IPS-18a (cell line): ENCODE measurements at regions not wholly inside any gene's neighbourhood (a gene's known extent, or its start where the extent isn't known, plus 50 kb on each side); places are given as distances from the start of the nearest gene placed in this dataset.

ENCODE experiments used
- H3K27ac ChIP-seq: one replicate; pipeline ENCODE4 v1.5.1; 2013; ENCODE audit warnings: low read length
- H3K27me3 ChIP-seq: one replicate; pipeline ENCODE4 v1.6.1; 2013; ENCODE audit warnings: mild to moderate bottlenecking, low read length; ENCODE audit not compliant: control insufficient read depth, insufficient read depth
- H3K36me3 ChIP-seq: one replicate; pipeline ENCODE4 v1.6.1; 2013; ENCODE audit warnings: low read depth, low read length; ENCODE audit not compliant: control insufficient read depth
- H3K4me1 ChIP-seq: one replicate; pipeline ENCODE4 v1.6.1; 2013; ENCODE audit warnings: low read depth, low read length; ENCODE audit not compliant: control insufficient read depth
- H3K4me3 ChIP-seq: one replicate; pipeline ENCODE4 v1.5.1; 2013; ENCODE audit warnings: low read length
- H3K9ac ChIP-seq: one replicate; pipeline ENCODE4 v1.6.1; 2013; ENCODE audit warnings: mild to moderate bottlenecking, low read length, moderate library complexity
- H3K9me3 ChIP-seq: one replicate; pipeline ENCODE4 v1.6.1; 2013; ENCODE audit warnings: low read depth, low read length; ENCODE audit not compliant: control insufficient read depth

DNA sequence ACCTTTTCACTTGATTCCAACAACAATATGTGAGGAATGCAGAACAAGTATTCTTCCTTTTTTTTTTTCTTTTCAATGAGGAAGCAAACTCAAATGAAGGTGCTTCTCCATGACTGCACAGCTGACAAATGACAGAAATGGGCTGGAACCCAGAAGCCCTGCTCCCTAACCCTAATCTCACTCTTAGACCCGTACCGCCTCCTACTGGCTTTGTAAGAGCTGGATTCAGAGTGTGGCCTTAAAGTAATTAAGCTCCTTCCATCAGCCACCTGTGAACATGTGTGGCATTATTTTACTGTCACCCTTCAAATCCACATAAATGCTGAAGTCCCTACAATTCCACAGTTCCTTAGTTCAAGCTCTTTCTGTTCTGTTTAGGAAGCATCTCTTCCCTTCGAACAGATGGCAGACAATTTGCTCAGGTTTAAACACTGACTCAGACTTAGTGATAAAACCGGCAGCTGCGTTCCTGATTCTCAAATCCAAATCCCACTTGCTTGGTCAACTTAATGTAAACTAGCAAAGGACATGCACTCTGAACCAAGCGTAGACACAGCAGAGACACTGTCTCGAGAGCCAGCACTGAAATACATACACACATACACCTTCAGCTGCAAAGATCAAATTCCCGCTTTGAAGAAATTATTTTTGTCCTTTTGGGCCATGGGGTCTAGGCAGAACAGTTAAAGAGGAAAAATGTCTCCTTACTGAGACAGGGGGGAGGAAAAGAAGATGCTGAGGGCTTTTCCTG, 316.7 kb upstream of the TLE4 start:
- no peak overlapping the region for H3K4me3 ChIP-seq
- H3K4me1 ChIP-seq = peaks cover 10% of the 10 kb centered on the region
- no peaks in the 10 kb centered on the region for H3K9me3 ChIP-seq
- no peak overlapping the region for H3K27ac ChIP-seq
- no peaks in the 10 kb centered on the region for H3K27me3 ChIP-seq
- H3K36me3 ChIP-seq = no peaks in the 10 kb centered on the region
- H3K9ac ChIP-seq = no peak overlapping the region

DNA sequence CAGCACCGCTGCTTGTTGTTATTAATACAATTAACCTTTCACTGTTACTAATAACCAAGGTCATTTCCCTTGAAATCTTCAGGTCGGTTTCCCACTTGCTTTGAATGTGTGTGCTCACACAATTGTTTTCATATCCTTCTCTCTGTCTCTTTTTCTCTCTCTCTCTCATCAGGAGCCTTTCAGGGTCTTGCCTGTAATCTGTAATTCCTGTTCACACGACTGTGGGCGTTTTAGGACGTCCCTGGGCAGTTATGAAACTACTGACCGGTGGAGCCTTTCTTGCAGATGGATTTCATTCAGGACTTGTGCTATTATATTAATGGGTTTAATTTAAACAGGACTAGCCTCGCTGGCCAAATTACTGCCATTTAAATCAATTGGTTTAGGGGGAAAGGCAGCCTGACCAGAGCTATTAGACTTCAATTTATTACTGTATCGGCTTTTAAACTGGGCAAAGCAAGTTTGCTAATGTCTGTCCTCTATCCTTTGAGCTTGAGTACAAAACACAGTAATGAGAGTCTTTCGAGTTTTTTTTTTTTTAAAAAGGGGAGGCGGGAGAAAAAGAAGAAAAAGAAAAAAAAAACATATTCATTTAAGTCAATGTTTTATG, 316.0 kb upstream of the TLE4 start:
- H3K4me1 ChIP-seq = peaks cover 10% of the 10 kb centered on the region
- H3K27ac ChIP-seq = no peak overlapping the region
- H3K36me3 ChIP-seq = no peaks in the 10 kb centered on the region
- no peak overlapping the region for H3K9ac ChIP-seq
- H3K27me3 ChIP-seq = no peaks in the 10 kb centered on the region
- no peak overlapping the region for H3K4me3 ChIP-seq
- H3K9me3 ChIP-seq = no peaks in the 10 kb centered on the region

DNA sequence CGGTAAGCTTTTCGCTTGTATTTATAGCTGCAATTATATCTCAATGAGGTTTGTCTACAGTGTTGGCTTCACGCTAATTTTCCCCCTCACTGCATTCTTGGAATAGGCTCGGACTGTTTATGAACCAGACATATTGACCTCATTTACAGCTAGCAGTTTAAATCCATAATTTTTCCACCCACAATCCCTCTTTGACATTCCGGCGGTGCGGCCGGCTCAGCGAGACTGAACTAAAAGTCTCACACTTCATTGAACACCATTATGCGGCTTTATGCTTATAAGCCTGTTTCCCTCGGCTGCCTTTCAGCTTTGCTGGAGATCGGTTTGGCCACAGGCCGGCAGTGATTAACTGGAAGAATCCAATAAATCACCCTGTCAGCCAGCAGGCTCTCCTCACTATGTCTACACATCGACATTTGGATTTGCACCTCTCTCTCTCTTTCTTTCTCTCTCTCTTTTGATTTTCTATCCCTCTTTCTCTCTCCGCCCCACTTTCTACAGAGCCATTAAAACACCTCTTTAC, 315.0 kb upstream of the TLE4 start:
- H3K4me1 ChIP-seq = peaks cover 10% of the 10 kb centered on the region
- H3K27me3 ChIP-seq = no peaks in the 10 kb centered on the region
- no peaks in the 10 kb centered on the region for H3K9me3 ChIP-seq
- no peak overlapping the region for H3K27ac ChIP-seq
- H3K36me3 ChIP-seq = no peaks in the 10 kb centered on the region
- H3K4me3 ChIP-seq = no peak overlapping the region
- H3K9ac ChIP-seq = no peak overlapping the region

DNA sequence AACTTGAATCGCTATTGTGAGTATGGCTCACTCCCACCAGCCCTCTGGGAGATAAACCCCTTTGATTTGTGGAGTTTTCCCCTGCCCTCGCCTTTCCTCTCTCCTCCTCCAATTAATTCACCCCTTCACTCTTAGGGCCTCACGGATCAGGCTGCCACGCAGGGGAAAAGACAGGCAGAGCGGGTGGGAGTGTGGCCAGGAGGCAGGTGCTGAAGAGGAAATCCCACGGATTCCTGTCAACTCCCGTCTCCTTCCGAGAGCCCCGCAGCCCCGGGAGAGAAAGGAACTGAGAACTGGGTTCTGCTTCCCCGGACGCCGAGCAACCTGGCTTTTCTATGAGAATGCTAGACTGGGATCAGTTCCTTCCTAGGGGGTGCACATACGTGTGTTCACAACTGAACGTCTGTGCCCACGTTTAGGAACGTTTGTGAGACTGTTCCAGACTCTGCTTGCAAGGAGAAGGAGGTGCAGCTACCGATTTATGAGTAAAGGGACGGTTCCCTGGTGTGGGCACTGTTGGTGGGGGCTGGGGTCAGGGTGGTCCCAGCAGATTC, 314.5 kb upstream of the TLE4 start:
- Histone ChIP-seq H3K27me3 (no peaks in the 10 kb centered on the region), H3K4me1 (peaks cover 10% of the 10 kb centered on the region), H3K27ac (no peak overlapping the region), H3K9ac (no peak overlapping the region), H3K9me3 (no peaks in the 10 kb centered on the region), H3K36me3 (no peaks in the 10 kb centered on the region), H3K4me3 (no peak overlapping the region)

DNA sequence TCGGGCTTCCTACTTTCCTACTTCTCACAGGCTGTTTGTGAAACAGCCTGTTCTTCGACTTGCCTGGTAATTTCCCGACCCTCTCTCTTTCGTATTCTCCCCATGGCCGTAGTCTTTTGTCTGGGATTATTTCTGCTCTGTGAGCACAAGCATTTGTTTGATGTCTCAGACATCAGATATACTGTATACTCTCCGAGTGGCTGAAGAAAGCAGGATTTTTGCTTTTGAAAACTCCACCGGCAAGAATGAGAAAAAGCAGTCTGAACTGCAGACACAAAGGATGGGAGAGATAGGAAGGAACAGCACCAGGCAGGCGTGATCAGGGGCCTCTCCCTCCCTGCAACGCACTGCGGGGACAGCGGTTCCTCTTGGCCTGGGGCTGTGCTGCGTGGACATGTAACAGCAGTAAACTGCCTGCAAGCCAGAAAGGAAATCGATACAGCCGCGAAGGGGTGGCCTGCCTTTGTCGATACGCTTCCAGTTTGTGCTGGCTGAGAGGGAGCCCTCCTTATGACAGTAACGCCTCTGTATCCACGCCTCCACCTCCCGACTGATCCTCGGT, 313.9 kb upstream of the TLE4 start:
- Histone ChIP-seq H3K27me3 (no peaks in the 10 kb centered on the region), H3K9me3 (no peaks in the 10 kb centered on the region), H3K36me3 (no peaks in the 10 kb centered on the region), H3K9ac (no peak overlapping the region), H3K27ac (no peak overlapping the region), H3K4me3 (no peak overlapping the region), H3K4me1 (peaks cover 10% of the 10 kb centered on the region)

DNA sequence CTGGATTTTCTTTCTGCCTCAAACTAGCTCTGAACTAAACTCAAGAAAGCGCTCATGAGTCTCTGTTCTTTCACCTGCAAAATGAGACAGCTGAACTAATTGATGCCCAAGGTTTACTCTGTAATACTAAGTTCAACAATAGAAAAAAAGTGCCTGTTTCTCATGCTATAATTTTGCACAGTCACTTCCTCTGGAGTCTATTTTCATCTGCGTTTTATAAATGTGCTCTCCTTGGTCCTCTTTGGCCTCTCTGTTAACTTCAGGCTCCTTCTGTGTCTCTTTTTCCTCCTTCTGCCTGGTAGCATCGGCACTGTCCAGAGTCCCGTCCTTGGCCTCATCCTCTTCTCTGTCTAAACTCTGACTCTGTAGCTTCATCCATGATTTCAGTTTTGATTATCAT, 311.9 kb upstream of the TLE4 start:
- Histone ChIP-seq H3K9me3 (no peaks in the 10 kb centered on the region), H3K9ac (no peak overlapping the region), H3K4me1 (peaks cover 10% of the 10 kb centered on the region), H3K27ac (no peak overlapping the region), H3K4me3 (no peak overlapping the region), H3K36me3 (no peaks in the 10 kb centered on the region), H3K27me3 (no peaks in the 10 kb centered on the region)

DNA sequence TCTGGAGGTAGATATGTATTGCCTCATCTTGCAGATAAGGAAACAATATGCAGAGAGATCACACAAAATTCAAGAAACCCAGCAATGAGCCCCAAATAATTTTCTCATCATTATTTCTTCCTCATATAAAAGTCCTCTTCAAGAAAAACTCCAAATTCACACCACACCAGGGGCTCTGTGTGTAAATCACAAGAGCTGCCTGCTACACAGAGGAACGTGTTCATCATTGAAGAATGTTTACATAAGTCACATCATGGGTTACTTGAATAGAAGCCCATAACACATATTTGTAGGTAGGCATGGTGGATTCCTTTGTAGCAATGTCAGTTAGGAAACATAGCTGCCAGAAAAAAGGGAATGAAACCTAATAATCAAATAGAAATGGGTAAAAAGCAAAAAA, 308.1 kb upstream of the TLE4 start:
- H3K27ac ChIP-seq = no peak overlapping the region
- H3K4me3 ChIP-seq = no peak overlapping the region
- H3K4me1 ChIP-seq = no peaks in the 10 kb centered on the region
- H3K9me3 ChIP-seq = no peaks in the 10 kb centered on the region
- H3K36me3 ChIP-seq = no peaks in the 10 kb centered on the region
- no peak overlapping the region for H3K9ac ChIP-seq
- no peaks in the 10 kb centered on the region for H3K27me3 ChIP-seq

DNA sequence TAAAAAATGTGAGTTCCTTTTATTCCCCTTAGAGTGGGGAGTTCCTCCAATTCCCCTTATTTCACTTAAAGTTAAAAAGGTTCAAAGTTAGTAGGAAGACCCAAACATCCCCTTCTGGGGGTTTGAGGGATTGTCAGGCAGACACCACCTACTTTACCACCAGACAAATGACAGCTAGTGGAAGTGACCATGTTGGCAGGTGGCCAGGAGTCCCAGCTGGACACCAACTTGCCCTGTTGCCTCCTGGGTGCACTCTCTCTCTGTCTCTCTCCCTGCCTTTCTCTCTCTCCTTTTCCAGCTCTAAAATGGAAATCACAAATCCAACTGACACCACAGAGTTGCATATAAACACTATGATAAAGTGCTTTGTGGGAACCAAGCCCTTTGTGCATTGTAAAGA, 307.7 kb upstream of the TLE4 start:
- H3K9me3 ChIP-seq = no peaks in the 10 kb centered on the region
- H3K4me1 ChIP-seq = no peaks in the 10 kb centered on the region
- H3K27me3 ChIP-seq = no peaks in the 10 kb centered on the region
- H3K27ac ChIP-seq = no peak overlapping the region
- no peak overlapping the region for H3K9ac ChIP-seq
- H3K4me3 ChIP-seq = no peak overlapping the region
- H3K36me3 ChIP-seq = no peaks in the 10 kb centered on the region

DNA sequence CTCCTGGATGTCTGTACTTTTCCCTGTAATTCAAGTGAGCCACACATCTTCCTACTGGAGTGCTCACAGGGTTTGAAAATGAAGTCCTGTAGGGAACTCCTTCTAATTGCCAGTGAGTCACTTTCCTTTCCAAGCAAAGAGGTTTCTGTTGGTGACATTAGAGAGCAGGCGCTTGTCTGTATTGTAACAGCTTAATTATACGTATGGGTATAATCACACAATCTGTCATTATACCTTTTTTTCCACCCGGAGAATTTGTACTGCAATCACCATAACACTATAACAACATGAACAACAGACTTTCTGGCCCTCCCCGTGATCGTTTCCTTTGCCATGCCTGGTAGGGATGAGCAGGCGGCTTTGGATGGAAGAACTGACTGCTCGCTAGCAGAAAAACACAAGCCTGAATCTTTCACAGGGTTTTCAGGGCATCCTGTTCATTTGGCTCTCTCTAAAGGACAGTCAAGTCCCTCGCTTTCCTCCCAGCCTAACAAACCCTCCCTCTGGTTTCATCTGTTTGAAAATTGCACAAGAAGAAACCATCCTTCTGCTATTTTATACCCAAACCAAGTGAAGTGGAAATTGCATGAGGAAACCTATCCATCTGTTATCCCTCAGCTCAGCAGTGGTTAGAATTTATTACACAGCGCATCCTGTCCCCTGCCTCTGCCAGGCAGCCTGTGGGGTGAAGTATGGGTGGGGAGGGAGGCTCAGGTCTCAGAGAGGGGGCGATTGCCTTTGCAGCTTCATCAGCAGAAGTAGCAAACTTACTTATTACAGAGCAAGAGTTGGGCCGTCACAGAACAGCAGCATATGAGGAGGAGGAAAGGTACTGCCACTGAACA, 307.0 kb upstream of the TLE4 start:
- H3K4me1 ChIP-seq = no peaks in the 10 kb centered on the region
- no peaks in the 10 kb centered on the region for H3K36me3 ChIP-seq
- H3K4me3 ChIP-seq = no peak overlapping the region
- H3K27ac ChIP-seq = no peak overlapping the region
- no peaks in the 10 kb centered on the region for H3K9me3 ChIP-seq
- H3K9ac ChIP-seq = no peak overlapping the region
- no peaks in the 10 kb centered on the region for H3K27me3 ChIP-seq

DNA sequence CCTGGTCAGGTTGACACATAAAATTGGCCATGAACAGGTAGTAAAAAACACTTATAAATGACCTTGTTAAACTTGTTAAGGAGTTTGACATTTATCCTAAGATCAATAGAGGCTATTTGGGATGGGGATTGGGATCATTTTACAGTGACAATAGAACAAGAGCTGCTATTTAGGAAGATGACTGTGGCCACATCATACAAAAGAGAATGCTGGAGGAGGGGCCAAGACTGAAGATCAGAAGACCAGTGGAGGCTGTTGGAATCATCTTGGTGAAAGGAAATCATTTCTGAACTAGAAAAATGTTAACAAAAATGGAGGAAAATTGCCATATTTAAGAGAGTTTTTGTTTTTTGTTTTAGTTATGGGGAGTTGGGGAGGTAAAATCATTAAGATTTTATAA, 304.8 kb upstream of the TLE4 start:
- Histone ChIP-seq H3K27ac (no peak overlapping the region), H3K9me3 (no peaks in the 10 kb centered on the region), H3K4me3 (no peak overlapping the region), H3K4me1 (no peaks in the 10 kb centered on the region), H3K36me3 (no peaks in the 10 kb centered on the region), H3K9ac (no peak overlapping the region), H3K27me3 (no peaks in the 10 kb centered on the region)

DNA sequence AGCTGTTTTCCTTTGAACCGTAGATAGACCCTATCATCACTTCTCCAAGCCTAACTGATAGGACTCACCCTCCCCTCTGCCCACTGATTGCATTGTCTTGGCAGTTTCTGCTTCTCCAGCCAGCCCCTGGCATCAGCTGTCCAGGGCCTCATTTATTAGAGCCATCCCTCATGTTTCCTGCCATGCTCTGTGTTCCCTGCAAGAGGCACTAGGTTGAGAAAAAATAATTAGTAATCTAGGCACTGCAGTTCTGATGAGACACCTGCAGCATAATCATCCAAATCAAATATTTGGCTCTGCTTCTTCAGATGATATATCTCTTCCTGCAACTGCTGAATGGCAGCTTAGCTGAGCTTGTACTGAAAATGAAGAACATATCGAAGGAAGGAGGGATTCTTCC, 303.0 kb upstream of the TLE4 start:
- H3K4me1 ChIP-seq = no peaks in the 10 kb centered on the region
- H3K36me3 ChIP-seq = no peaks in the 10 kb centered on the region
- H3K27ac ChIP-seq = no peak overlapping the region
- no peaks in the 10 kb centered on the region for H3K9me3 ChIP-seq
- H3K9ac ChIP-seq = no peak overlapping the region
- no peaks in the 10 kb centered on the region for H3K27me3 ChIP-seq
- H3K4me3 ChIP-seq = no peak overlapping the region
